MCF 10A (cell line): ENCODE measurements at regions not wholly inside any gene's neighbourhood (a gene's known extent, or its start where the extent isn't known, plus 50 kb on each side); places are given as distances from the start of the nearest gene placed in this dataset.

ENCODE experiments used
- BruUV-seq: library from RNA; stranded (reverse); fragments of 400-500 nt; replicated peaks from 2 replicates; lab custom pipeline; 2021; lab: Mats Ljungman, UMichigan
- CTCF ChIA-PET: fragments of 300-600 bp; sonication (Branson Sonifier 250); formaldehyde crosslinking; extraction: SDS; loops from one replicate; lab custom pipeline; 2021; ENCODE audit warnings: antibody characterized with exemption, inconsistent platforms; lab: Yijun Ruan, JAX
- POLR2A ChIA-PET: fragments of 300-600, 350-650 bp; sonication (Branson Sonifier 250); formaldehyde crosslinking; extraction: SDS; loops from one replicate; lab custom pipeline; 2020; ENCODE audit warnings: antibody characterized with exemption, inconsistent platforms; lab: Yijun Ruan, JAX
- DNase-seq: peaks from one replicate; pipeline ENCODE4 v3.0.0-alpha.2; 2018; ENCODE audit not compliant: unreplicated experiment
- H3K27ac Mint-ChIP-seq: one replicate; pipeline ENCODE4 v1.8.0; 2022; ENCODE audit warnings: mild to moderate bottlenecking, low read depth, mixed read lengths; ENCODE audit not compliant: unreplicated experiment
- H3K27me3 Mint-ChIP-seq: one replicate; pipeline ENCODE4 v1.8.0; 2022; ENCODE audit warnings: mixed read lengths; ENCODE audit not compliant: insufficient read depth, unreplicated experiment
- H3K36me3 Mint-ChIP-seq: one replicate; pipeline ENCODE4 v1.8.0; 2022; ENCODE audit warnings: mild to moderate bottlenecking, moderate library complexity, mixed read lengths; ENCODE audit not compliant: insufficient read depth, unreplicated experiment
- H3K4me1 Mint-ChIP-seq: one replicate; pipeline ENCODE4 v1.8.0; 2022; ENCODE audit warnings: mixed read lengths; ENCODE audit not compliant: insufficient read depth, unreplicated experiment
- H3K4me3 Mint-ChIP-seq: one replicate; pipeline ENCODE4 v1.8.0; 2022; ENCODE audit warnings: mild to moderate bottlenecking, moderate library complexity, mixed read lengths; ENCODE audit not compliant: unreplicated experiment
- H3K9me3 Mint-ChIP-seq: one replicate; pipeline ENCODE4 v1.8.0; 2022; ENCODE audit warnings: mixed read lengths; ENCODE audit not compliant: unreplicated experiment
- intact Hi-C: fragments of 100-400 bp; cut with micrococcal nuclease; formaldehyde crosslinking; loops from 2 replicates; pipeline ENCODE4 v1.14.1; 2022
- TF ChIP-seq, protein P1 (sequence below): fragments of 200-600 bp; IDR thresholded peaks from one replicate; pipeline ENCODE4 v1.8.0; 2022; ENCODE audit warnings: antibody characterized with exemption, mild to moderate bottlenecking; ENCODE audit not compliant: unreplicated experiment

DNA sequence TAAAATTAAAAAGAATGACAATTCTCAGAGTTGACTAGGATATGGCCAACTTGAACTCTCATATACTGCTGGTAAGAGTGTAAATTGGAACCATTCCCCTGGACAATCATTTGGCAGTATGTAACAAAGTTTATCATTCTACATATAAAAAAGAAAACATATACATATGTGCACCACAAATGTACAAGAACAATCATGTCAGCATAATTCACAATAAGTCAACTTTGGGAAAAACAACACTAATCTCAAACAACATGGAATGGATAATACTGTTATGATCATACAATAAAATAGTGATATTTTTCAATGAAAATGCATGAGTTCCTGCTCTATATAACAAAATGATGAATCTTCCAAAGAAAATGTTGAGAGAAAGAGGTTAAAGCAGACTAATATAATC is 1078.7 kb upstream of the EPHA7 start:
- Mint-ChIP-seq H3K36me3 (no peaks in the 10 kb centered on the region), H3K4me3 (no peak overlapping the region), H3K4me1 (no peaks in the 10 kb centered on the region), H3K9me3 (no peaks in the 10 kb centered on the region), H3K27me3 (peaks cover 11% of the 10 kb centered on the region), H3K27ac (no peak overlapping the region)
- intact Hi-C loops, result no loop called here
- ChIA-PET POLR2A (no interaction called here), CTCF (no interaction called here)
- TF ChIP-seq, protein P1, sequence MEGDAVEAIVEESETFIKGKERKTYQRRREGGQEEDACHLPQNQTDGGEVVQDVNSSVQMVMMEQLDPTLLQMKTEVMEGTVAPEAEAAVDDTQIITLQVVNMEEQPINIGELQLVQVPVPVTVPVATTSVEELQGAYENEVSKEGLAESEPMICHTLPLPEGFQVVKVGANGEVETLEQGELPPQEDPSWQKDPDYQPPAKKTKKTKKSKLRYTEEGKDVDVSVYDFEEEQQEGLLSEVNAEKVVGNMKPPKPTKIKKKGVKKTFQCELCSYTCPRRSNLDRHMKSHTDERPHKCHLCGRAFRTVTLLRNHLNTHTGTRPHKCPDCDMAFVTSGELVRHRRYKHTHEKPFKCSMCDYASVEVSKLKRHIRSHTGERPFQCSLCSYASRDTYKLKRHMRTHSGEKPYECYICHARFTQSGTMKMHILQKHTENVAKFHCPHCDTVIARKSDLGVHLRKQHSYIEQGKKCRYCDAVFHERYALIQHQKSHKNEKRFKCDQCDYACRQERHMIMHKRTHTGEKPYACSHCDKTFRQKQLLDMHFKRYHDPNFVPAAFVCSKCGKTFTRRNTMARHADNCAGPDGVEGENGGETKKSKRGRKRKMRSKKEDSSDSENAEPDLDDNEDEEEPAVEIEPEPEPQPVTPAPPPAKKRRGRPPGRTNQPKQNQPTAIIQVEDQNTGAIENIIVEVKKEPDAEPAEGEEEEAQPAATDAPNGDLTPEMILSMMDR, result no peak
- DNase-seq, result no peak
- BruUV-seq, result no TSS peak

DNA sequence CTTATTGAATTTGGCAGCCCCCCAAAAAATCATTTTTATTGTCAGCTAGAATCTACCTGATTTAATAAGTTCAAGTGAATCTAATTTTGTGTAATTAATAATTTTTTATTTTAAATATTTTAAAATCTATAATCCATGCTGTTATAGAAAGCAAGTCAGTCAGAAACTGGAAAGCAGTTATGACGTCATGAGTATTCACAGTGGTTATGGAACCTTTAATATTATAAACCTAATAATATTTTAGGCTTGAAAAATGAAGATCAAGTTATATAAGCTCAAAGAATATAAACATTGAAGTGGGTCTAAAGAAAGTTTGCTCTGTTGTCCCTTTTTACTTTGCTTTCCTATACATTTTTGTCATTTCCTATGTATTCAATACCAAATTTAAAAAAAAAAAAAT is 1075.1 kb upstream of the EPHA7 start:
- peaks cover 33% of the 10 kb centered on the region for H3K27me3 Mint-ChIP-seq
- intact Hi-C loops, result no loop called here
- ChIA-PET CTCF (no interaction called here), POLR2A (no interaction called here)
- H3K27ac Mint-ChIP-seq, result no peak overlapping the region
- no peaks in the 10 kb centered on the region for H3K36me3 Mint-ChIP-seq
- no peak overlapping the region for H3K4me3 Mint-ChIP-seq
- BruUV-seq, result no TSS peak
- DNase-seq, result no peak
- no peaks in the 10 kb centered on the region for H3K4me1 Mint-ChIP-seq
- TF ChIP-seq, protein P1, result no peak
- no peaks in the 10 kb centered on the region for H3K9me3 Mint-ChIP-seq

DNA sequence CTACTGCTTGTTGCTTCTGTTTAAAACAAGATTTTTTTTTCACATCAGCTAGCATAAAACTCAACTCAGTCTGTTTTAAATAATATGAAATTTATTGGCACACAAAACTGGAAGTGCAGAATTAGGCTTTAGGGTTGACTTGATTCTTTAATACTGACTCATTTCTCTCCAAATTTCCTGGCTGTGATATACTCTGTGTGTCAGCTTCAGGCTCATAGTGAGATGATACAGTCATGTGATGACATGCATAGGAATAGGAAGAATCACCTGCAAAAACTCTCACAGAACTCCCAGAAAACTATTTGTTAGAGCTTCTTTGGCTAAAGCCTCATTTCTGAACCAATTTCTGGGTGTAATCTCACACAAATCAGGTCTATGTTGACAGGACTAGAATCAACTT is 1068.0 kb upstream of the EPHA7 start:
- Mint-ChIP-seq H3K27ac (no peak overlapping the region), H3K4me1 (no peaks in the 10 kb centered on the region), H3K27me3 (peaks cover 51% of the 10 kb centered on the region), H3K36me3 (no peaks in the 10 kb centered on the region), H3K4me3 (no peak overlapping the region), H3K9me3 (no peaks in the 10 kb centered on the region)
- intact Hi-C loops, result no loop called here
- ChIA-PET POLR2A (no interaction called here), CTCF (interaction anchor here (0.6 kb wide), 1 partner anchor 1677 kb away, joined by 3 read pairs; no protein-coding TSS in a partner anchor)
- DNase-seq, result no peak
- no TSS peak for BruUV-seq
- TF ChIP-seq, protein P1, result no peak

DNA sequence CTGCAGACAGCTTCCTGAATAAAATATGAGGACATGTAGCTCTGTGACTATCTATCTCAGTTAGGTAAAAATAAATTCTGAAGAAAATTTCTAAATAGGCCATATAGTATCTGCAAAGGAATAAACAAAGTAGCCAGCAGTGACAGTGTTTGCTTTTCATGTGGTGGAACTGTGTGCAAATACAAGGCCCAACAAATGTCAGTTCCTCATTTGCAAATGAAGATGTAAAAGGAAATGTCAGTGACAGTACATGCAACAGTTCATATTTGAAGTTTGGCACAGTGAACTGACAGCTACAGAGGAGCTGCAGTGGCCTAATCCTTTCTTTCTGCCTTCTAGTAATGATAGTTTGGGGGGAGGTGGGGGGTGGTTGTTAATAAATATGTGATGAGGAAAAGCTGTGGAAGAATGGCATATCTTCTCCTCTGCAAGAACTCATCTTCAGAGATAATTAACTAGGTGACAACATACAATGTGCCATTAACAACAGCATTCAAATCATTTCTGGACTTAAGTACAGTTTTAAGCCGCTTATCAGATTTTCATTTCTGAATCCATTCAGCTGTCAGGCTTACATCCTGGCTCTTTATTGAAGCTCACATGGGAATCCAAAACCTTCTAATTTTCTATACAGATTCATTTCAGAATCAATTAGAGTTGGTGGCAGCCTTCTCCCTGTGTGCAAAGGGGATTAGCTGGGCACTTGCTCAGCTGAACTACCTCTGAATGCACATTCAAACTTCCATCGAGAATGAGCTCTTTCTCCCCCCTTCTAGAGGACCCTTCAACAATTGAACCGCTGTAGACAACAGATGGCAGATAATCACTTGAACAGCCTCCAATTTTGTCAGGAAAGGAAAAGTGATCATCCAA is 1059.0 kb upstream of the EPHA7 start:
- no peak for DNase-seq
- BruUV-seq, result no TSS peak
- POLR2A ChIA-PET, result no interaction called here
- Mint-ChIP-seq H3K4me1 (no peaks in the 10 kb centered on the region), H3K27ac (no peak overlapping the region), H3K9me3 (no peaks in the 10 kb centered on the region), H3K4me3 (no peak overlapping the region), H3K36me3 (no peaks in the 10 kb centered on the region), H3K27me3 (peaks cover 25% of the 10 kb centered on the region)
- CTCF ChIA-PET, result no interaction called here
- intact Hi-C loops, result no loop called here
- TF ChIP-seq, protein P1, result no peak
